Stimulated activated CD4-positive, alpha-beta T cell treated with anti-CD3 and anti-CD28 coated beads, TNF-alpha, amount 100 ng/mL, for 1 hour (primary cell): ENCODE measurements at regions not wholly inside any gene's neighbourhood (a gene's known extent, or its start where the extent isn't known, plus 50 kb on each side); places are given as distances from the start of the nearest gene placed in this dataset.

Experiments
- DNase-seq, 3 donors: peaks; one replicate each; pipeline ENCODE4 v3.0.0-alpha.2; 2020; ENCODE audit warnings: low read depth in 3 of 3, low spot score in 1 of 3

DNA sequence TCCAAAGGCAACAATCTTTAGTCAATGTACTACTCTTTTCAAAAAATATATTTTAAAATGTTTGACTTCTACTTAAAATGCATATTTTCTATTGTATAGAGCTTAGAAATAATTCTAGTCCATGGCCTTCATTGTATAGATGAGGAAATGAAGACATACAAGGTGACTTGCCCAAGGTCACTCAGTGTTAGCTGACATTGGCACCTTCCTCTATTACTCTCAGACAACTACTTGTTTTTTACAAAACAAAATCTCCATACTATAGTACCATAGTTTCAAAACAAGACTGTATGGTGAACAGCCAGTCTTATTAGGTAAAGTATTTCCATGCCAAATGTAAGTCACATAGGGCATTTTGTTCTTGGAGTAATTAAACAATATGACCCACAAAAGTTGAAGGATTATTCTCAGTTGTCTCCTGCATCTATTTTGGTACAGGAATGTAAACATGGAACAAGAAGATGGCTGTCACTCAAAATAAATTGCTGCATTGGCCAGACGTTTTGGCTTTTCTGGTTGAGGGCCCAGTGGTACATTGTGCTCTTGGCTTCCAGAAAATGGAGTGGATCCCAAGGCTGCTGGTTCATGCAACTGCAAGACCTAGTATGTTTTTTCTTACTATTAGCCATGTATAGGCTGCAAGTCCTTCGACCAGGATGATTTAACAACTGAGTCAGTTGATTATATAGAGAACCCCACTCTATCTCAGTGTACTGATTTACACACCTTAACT lies 54.3 kb upstream of the NOX3 start:
- DNase-seq, result no peak

DNA sequence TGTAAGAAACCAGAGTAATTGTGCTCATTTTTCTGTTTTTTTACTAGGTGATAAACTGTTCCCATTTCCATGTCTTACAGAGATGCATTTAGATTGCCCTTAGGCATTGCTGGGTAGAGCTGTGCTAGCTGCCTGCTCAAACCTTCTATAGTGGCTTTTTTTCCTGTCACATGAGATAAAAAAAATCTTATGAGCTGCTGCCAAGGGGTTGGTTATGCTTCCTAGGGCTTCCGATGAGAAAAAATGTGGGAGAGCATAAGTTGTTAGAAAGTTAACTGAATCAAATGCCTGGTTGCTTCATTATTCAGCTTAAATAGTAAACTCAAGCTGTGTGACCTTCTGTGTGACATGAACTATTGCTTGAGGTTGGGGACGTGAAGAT lies 50.0 kb upstream of the NOX3 start:
- DNase-seq, result no peak
